ENCODE measurements at regions not wholly inside any gene's neighbourhood (a gene's known extent, or its start where the extent isn't known, plus 50 kb on each side); places are given as distances from the start of the nearest gene placed in this dataset.

DNA sequence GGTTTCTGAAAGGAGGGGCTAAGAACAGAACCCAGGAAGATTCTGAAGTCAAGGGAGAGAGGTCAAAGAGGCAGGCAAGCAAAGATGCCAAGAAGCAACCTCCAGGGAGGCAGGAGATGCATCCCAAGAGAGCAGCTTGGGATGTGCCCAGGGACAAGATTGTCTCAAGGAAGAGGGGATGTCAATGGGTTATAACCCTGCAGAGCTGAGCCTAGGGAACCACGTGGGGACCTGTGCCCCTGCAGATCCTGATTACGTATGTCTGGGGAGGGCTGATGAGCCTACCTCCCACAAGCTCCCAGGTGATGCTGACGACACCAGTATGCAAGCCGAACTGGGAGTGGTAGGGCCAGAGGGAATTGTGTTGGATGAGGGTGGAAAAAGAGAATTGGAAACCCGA, 70.9 kb upstream of the IRS2 start:
- TF ChIP-seq, protein P1, sequence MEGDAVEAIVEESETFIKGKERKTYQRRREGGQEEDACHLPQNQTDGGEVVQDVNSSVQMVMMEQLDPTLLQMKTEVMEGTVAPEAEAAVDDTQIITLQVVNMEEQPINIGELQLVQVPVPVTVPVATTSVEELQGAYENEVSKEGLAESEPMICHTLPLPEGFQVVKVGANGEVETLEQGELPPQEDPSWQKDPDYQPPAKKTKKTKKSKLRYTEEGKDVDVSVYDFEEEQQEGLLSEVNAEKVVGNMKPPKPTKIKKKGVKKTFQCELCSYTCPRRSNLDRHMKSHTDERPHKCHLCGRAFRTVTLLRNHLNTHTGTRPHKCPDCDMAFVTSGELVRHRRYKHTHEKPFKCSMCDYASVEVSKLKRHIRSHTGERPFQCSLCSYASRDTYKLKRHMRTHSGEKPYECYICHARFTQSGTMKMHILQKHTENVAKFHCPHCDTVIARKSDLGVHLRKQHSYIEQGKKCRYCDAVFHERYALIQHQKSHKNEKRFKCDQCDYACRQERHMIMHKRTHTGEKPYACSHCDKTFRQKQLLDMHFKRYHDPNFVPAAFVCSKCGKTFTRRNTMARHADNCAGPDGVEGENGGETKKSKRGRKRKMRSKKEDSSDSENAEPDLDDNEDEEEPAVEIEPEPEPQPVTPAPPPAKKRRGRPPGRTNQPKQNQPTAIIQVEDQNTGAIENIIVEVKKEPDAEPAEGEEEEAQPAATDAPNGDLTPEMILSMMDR (IDR thresholded peaks at IDR 0.05; ENCODE audit: insufficient read depth in 1 of 2, low read depth in 1 of 2, low read length in 1 of 2, severe bottlenecking in 1 of 2, unreplicated experiment in 1 of 2): no peak
- no peak overlapping the region for H3K27ac Mint-ChIP-seq (ENCODE audit: unreplicated experiment)
- peaks cover 16% of the 10 kb centered on the region for H3K9me3 Mint-ChIP-seq (ENCODE audit: unreplicated experiment)
- no peaks in the 10 kb centered on the region for H3K4me1 ChIP-seq
- ChIA-PET CTCF (no interaction called here), POLR2A (interaction anchor here (0.6 kb wide), 1 partner anchor 41 kb away, joined by 3 read pairs; no protein-coding TSS in a partner anchor)
- no peak for DNase-seq
- no peak overlapping the region for H3K4me3 Mint-ChIP-seq (ENCODE audit: unreplicated experiment)
- H3K27me3 Mint-ChIP-seq (ENCODE audit: insufficient read depth, unreplicated experiment): peaks cover 17% of the 10 kb centered on the region
- intact Hi-C loops (cut with micrococcal nuclease; ENCODE audit: unreplicated experiment): no loop called here
- H3K36me3 ChIP-seq (ENCODE audit: control insufficient read depth, insufficient read depth, low read length): no peaks in the 10 kb centered on the region
- no peaks in the 10 kb centered on the region for H3K27me3 ChIP-seq (replicated peaks; ENCODE audit: control insufficient read depth, insufficient read depth, low read length)
- H3K4me1 Mint-ChIP-seq (ENCODE audit: low read depth, unreplicated experiment): peaks cover 6% of the 10 kb centered on the region
- H3K36me3 Mint-ChIP-seq (ENCODE audit: insufficient read depth, unreplicated experiment): no peaks in the 10 kb centered on the region
- no peak overlapping the region for H3K4me3 ChIP-seq (ENCODE audit: low read depth, low read length)
- no TSS peak for BruUV-seq (replicated peaks)
- H3K9me3 ChIP-seq: no peaks in the 10 kb centered on the region

DNA sequence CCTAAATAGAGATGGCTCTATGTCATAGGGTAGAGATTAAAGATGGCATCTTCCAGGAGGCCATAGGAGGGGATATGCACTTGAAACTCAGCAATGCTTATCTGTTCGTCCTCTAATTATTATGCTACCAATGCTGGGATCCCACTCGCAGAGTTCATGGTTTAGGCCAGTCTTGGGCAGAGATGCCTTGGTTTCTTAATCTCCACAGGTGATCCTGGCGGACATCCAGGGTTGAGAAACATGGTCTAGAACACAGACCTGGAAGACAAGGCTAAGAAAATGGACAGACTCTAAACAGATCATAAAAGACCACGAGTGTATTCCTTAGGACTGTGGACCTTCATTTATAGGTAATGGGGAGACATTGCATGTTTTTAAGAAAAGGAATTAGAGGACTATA, 70.0 kb upstream of the IRS2 start:
- no peaks in the 10 kb centered on the region for H3K4me1 Mint-ChIP-seq (ENCODE audit: low read depth, unreplicated experiment)
- no peaks in the 10 kb centered on the region for H3K27me3 ChIP-seq (replicated peaks; ENCODE audit: control insufficient read depth, insufficient read depth, low read length)
- H3K36me3 Mint-ChIP-seq (ENCODE audit: insufficient read depth, unreplicated experiment): no peaks in the 10 kb centered on the region
- no peaks in the 10 kb centered on the region for H3K9me3 ChIP-seq
- peaks cover 7% of the 10 kb centered on the region for H3K9me3 Mint-ChIP-seq (ENCODE audit: unreplicated experiment)
- H3K4me3 Mint-ChIP-seq (ENCODE audit: unreplicated experiment): no peak overlapping the region
- intact Hi-C loops (cut with micrococcal nuclease; ENCODE audit: unreplicated experiment): no loop called here
- H3K36me3 ChIP-seq (ENCODE audit: control insufficient read depth, insufficient read depth, low read length): no peaks in the 10 kb centered on the region
- H3K27me3 Mint-ChIP-seq (ENCODE audit: insufficient read depth, unreplicated experiment): peaks cover 17% of the 10 kb centered on the region
- BruUV-seq (replicated peaks): no TSS peak
- DNase-seq: no peak
- H3K4me3 ChIP-seq (ENCODE audit: low read depth, low read length): no peak overlapping the region
- no peaks in the 10 kb centered on the region for H3K4me1 ChIP-seq
- TF ChIP-seq, protein P1 (IDR thresholded peaks at IDR 0.05; ENCODE audit: insufficient read depth in 1 of 2, low read depth in 1 of 2, low read length in 1 of 2, severe bottlenecking in 1 of 2, unreplicated experiment in 1 of 2): no peak
- ChIA-PET CTCF (no interaction called here), POLR2A (no interaction called here)
- no peak overlapping the region for H3K27ac Mint-ChIP-seq (ENCODE audit: unreplicated experiment)

DNA sequence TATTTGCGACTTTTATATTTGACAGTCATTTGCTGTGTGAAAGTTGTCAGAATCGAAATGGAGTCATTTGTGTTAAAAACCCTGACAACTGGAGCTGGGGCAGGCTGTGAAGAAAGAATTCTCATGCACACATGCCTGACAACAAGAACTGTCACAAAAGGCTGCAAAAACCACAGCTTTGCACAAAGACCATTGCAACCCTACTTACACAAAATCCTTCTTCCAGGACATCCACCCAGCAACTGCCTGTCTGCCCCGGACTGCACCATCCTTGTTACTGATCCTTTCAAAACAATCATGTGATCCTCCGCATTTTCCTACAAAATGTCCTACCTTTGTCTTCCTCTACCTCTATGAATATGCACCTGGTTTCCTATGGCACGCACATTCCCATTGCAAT, 66.8 kb upstream of the IRS2 start:
- POLR2A ChIA-PET: no interaction called here
- no peak for DNase-seq

More for the DNA sequence above, 66.8 kb upstream of the IRS2 start:
- H3K36me3 ChIP-seq (ENCODE audit: control insufficient read depth, insufficient read depth, low read length): no peaks in the 10 kb centered on the region
- Mint-ChIP-seq H3K36me3 (ENCODE audit: insufficient read depth, unreplicated experiment) (no peaks in the 10 kb centered on the region), H3K27ac (ENCODE audit: unreplicated experiment) (no peak overlapping the region), H3K27me3 (ENCODE audit: insufficient read depth, unreplicated experiment) (peaks cover 19% of the 10 kb centered on the region), H3K4me3 (ENCODE audit: unreplicated experiment) (no peak overlapping the region), H3K4me1 (ENCODE audit: low read depth, unreplicated experiment) (peaks cover 6% of the 10 kb centered on the region), H3K9me3 (ENCODE audit: unreplicated experiment) (no peaks in the 10 kb centered on the region)
- no peaks in the 10 kb centered on the region for H3K27me3 ChIP-seq (replicated peaks; ENCODE audit: control insufficient read depth, insufficient read depth, low read length)
- H3K4me1 ChIP-seq: no peaks in the 10 kb centered on the region
- no TSS peak for BruUV-seq (replicated peaks)
- no peaks in the 10 kb centered on the region for H3K9me3 ChIP-seq
- CTCF ChIA-PET: no interaction called here
- no peak overlapping the region for H3K4me3 ChIP-seq (ENCODE audit: low read depth, low read length)
- TF ChIP-seq, protein P1 (IDR thresholded peaks at IDR 0.05; ENCODE audit: insufficient read depth in 1 of 2, low read depth in 1 of 2, low read length in 1 of 2, severe bottlenecking in 1 of 2, unreplicated experiment in 1 of 2): no peak
- intact Hi-C loops (cut with micrococcal nuclease; ENCODE audit: unreplicated experiment): no loop called here
